Neural cell (in vitro differentiated cells): ENCODE measurements at regions not wholly inside any gene's neighbourhood (a gene's known extent, or its start where the extent isn't known, plus 50 kb on each side); places are given as distances from the start of the nearest gene placed in this dataset.

Experiments
- CTCF ChIP-seq: fragments of 450-650 bp; IDR thresholded peaks from 2 replicates; pipeline ENCODE4 v1.5.1; 2014; ENCODE audit warnings: antibody characterized with exemption, mild to moderate bottlenecking, moderate library complexity; ENCODE audit not compliant: poor library complexity, severe bottlenecking
- EZH2 ChIP-seq: fragments of 200-600, 300-800 bp; shearing (Covaris generic), sonication (generic); IDR thresholded peaks from 2 replicates; pipeline ENCODE4 v1.6.1; 2014; ENCODE audit warnings: antibody characterized with exemption, low read length, borderline replicate concordance, mild to moderate bottlenecking; ENCODE audit not compliant: insufficient read depth, poor library complexity, severe bottlenecking
- MXI1 ChIP-seq: fragments of 450-650 bp; conservative IDR thresholded peaks from 2 replicates; pipeline ENCODE4 v1.6.1; 2014; ENCODE audit warnings: antibody characterized with exemption, mild to moderate bottlenecking; ENCODE audit not compliant: poor library complexity, severe bottlenecking
- POLR2AphosphoS5 ChIP-seq: IDR thresholded peaks from 2 replicates; pipeline ENCODE4 v1.6.1; 2012
- REST ChIP-seq: IDR thresholded peaks from 2 replicates; pipeline ENCODE4 v1.6.1; 2012; ENCODE audit warnings: borderline replicate concordance

DNA sequence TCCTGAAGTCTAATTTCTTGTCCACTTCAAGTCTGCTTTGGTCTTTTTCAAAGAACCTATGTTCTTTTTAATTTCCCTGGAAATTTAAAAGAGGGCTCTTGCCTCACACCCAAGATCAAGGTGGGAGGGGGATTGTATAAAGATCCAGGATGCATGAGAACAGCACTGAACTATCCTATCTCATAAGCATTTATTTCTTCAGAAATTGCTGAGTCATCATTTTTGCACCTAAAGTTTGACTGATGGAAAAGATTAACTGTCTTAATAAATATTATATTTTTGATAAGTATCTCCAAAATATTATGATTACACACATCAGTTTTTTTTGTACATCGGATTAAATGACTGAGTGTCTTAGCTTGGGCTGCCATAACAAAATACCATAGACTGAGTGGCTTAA lies 90.5 kb downstream of the RPS24 start:
- no peak for TF ChIP-seq EZH2
- no peak for TF ChIP-seq CTCF
- TF ChIP-seq POLR2AphosphoS5, result no peak
- TF ChIP-seq MXI1, result no peak
- no peak for TF ChIP-seq REST
